ENCODE measurements at regions not wholly inside any gene's neighbourhood (a gene's known extent, or its start where the extent isn't known, plus 50 kb on each side); places are given as distances from the start of the nearest gene placed in this dataset.
"Not testable (repeated sequence)": the region's sequence is repeated elsewhere in the genome, so short reads cannot be mapped to it uniquely, and the experiment has no call there.

- ATAC-seq (no peak), DNase-seq (ENCODE audit: low spot score) (no peak)
- Mint-ChIP-seq H3K36me3 (no peaks in the 10 kb centered on the region), H3K27ac (no peak overlapping the region), H3K4me3 (no peak overlapping the region), H3K4me1 (ENCODE audit: low read depth in 2 of 2) (no peaks in the 10 kb centered on the region), H3K27me3 (no peaks in the 10 kb centered on the region), H3K9me3 (peaks cover 8% of the 10 kb centered on the region)
These were observed 93.4 kb upstream of the RXFP1 start for GRCh38 chr4:158428242-158428641.

- Mint-ChIP-seq H3K4me3 (no peak overlapping the region), H3K4me1 (ENCODE audit: low read depth in 2 of 2) (no peaks in the 10 kb centered on the region), H3K9me3 (peaks cover 11% of the 10 kb centered on the region), H3K27ac (no peak overlapping the region), H3K36me3 (no peaks in the 10 kb centered on the region), H3K27me3 (no peaks in the 10 kb centered on the region)
- ATAC-seq = no peak
- DNase-seq (ENCODE audit: low spot score) = no peak
These were observed 78.9 kb upstream of the RXFP1 start for GRCh38 chr4:158442736-158443135.

- no peak for DNase-seq (ENCODE audit: low spot score)
- Mint-ChIP-seq H3K36me3 (no peaks in the 10 kb centered on the region), H3K27me3 (no peaks in the 10 kb centered on the region), H3K4me1 (ENCODE audit: low read depth in 2 of 2) (no peaks in the 10 kb centered on the region), H3K4me3 (no peak overlapping the region), H3K9me3 (peaks cover 10% of the 10 kb centered on the region), H3K27ac (no peak overlapping the region)
- ATAC-seq = no peak
These were observed 78.0 kb upstream of the RXFP1 start for GRCh38 chr4:158443731-158444130.

GRCh38 chr4:158444621-158445020 lies 77.1 kb upstream of the RXFP1 start:
- no peak for DNase-seq (ENCODE audit: low spot score)
- H3K4me3 Mint-ChIP-seq = no peak overlapping the region
- ATAC-seq = no peak
- no peaks in the 10 kb centered on the region for H3K4me1 Mint-ChIP-seq (ENCODE audit: low read depth in 2 of 2)
- no peaks in the 10 kb centered on the region for H3K27me3 Mint-ChIP-seq
- H3K36me3 Mint-ChIP-seq = no peaks in the 10 kb centered on the region
- H3K27ac Mint-ChIP-seq = no peak overlapping the region
- H3K9me3 Mint-ChIP-seq = peaks cover 7% of the 10 kb centered on the region

- H3K27ac Mint-ChIP-seq = no peak overlapping the region
- DNase-seq (ENCODE audit: low spot score) (no peak), ATAC-seq (no peak)
- H3K4me3 Mint-ChIP-seq = no peak overlapping the region
- H3K4me1 Mint-ChIP-seq (ENCODE audit: low read depth in 2 of 2) = no peaks in the 10 kb centered on the region
- peaks cover under 1% of the 10 kb centered on the region for H3K9me3 Mint-ChIP-seq
- H3K36me3 Mint-ChIP-seq = no peaks in the 10 kb centered on the region
- no peaks in the 10 kb centered on the region for H3K27me3 Mint-ChIP-seq
These were observed 75.6 kb upstream of the RXFP1 start for GRCh38 chr4:158446106-158446505.

- no peak overlapping the region for H3K27ac Mint-ChIP-seq
- H3K36me3 Mint-ChIP-seq = no peaks in the 10 kb centered on the region
- no peak for ATAC-seq
These were observed 70.9 kb upstream of the RXFP1 start for GRCh38 chr4:158450741-158451140.

GRCh38 chr4:158452116-158452515 lies 69.6 kb upstream of the RXFP1 start:
- H3K27me3 Mint-ChIP-seq; H3K36me3 Mint-ChIP-seq; H3K4me1 Mint-ChIP-seq (ENCODE audit: low read depth in 2 of 2); H3K27ac Mint-ChIP-seq; DNase-seq (ENCODE audit: low spot score); H3K4me3 Mint-ChIP-seq; ATAC-seq: not testable (repeated sequence)
- peaks cover 13% of the 10 kb centered on the region for H3K9me3 Mint-ChIP-seq

More at GRCh38 chr4:158450741-158451140, 70.9 kb upstream of the RXFP1 start:
- DNase-seq (ENCODE audit: low spot score) = no peak
- Mint-ChIP-seq H3K9me3 (peaks cover 8% of the 10 kb centered on the region), H3K27me3 (no peaks in the 10 kb centered on the region), H3K4me3 (no peak overlapping the region), H3K4me1 (ENCODE audit: low read depth in 2 of 2) (no peaks in the 10 kb centered on the region)

- Mint-ChIP-seq H3K36me3 (no peaks in the 10 kb centered on the region), H3K27ac (no peak overlapping the region), H3K4me1 (ENCODE audit: low read depth in 2 of 2) (no peaks in the 10 kb centered on the region), H3K9me3 (peaks cover 24% of the 10 kb centered on the region), H3K4me3 (no peak overlapping the region), H3K27me3 (no peaks in the 10 kb centered on the region)
- no peak for DNase-seq (ENCODE audit: low spot score)
- no peak for ATAC-seq
These were observed 63.3 kb upstream of the RXFP1 start for GRCh38 chr4:158458271-158458895.

- Mint-ChIP-seq H3K4me1 (ENCODE audit: low read depth in 2 of 2) (no peaks in the 10 kb centered on the region), H3K27ac (no peak overlapping the region), H3K27me3 (no peaks in the 10 kb centered on the region), H3K4me3 (no peak overlapping the region), H3K9me3 (peaks cover 24% of the 10 kb centered on the region), H3K36me3 (no peaks in the 10 kb centered on the region)
- DNase-seq (ENCODE audit: low spot score) (no peak), ATAC-seq (no peak)
These were observed 62.4 kb upstream of the RXFP1 start for GRCh38 chr4:158459085-158459820.

GRCh38 chr4:158461336-158461735 lies 60.3 kb upstream of the RXFP1 start:
- no peaks in the 10 kb centered on the region for H3K27me3 Mint-ChIP-seq
- no peak overlapping the region for H3K4me3 Mint-ChIP-seq
- DNase-seq (ENCODE audit: low spot score) (no peak), ATAC-seq (no peak)
- H3K9me3 Mint-ChIP-seq = peaks cover 24% of the 10 kb centered on the region
- H3K4me1 Mint-ChIP-seq (ENCODE audit: low read depth in 2 of 2) = no peaks in the 10 kb centered on the region
- no peak overlapping the region for H3K27ac Mint-ChIP-seq
- H3K36me3 Mint-ChIP-seq = no peaks in the 10 kb centered on the region

GRCh38 chr4:158462611-158463010 lies 59.1 kb upstream of the RXFP1 start:
- Mint-ChIP-seq H3K27me3 (no peaks in the 10 kb centered on the region), H3K9me3 (peaks cover 17% of the 10 kb centered on the region), H3K4me1 (ENCODE audit: low read depth in 2 of 2) (no peaks in the 10 kb centered on the region), H3K27ac (no peak overlapping the region), H3K4me3 (no peak overlapping the region), H3K36me3 (no peaks in the 10 kb centered on the region)
- ATAC-seq (no peak), DNase-seq (ENCODE audit: low spot score) (no peak)

Data from natural killer cell treated with Interleukin-12 subunit alpha and Interleukin-12 subunit beta and Interleukin-15 and Interleukin-18, amount 100 ng/mL, for 72 hours (primary cell).